ENCODE measurements at regions not wholly inside any gene's neighbourhood (a gene's known extent, or its start where the extent isn't known, plus 50 kb on each side); places are given as distances from the start of the nearest gene placed in this dataset.

DNA sequence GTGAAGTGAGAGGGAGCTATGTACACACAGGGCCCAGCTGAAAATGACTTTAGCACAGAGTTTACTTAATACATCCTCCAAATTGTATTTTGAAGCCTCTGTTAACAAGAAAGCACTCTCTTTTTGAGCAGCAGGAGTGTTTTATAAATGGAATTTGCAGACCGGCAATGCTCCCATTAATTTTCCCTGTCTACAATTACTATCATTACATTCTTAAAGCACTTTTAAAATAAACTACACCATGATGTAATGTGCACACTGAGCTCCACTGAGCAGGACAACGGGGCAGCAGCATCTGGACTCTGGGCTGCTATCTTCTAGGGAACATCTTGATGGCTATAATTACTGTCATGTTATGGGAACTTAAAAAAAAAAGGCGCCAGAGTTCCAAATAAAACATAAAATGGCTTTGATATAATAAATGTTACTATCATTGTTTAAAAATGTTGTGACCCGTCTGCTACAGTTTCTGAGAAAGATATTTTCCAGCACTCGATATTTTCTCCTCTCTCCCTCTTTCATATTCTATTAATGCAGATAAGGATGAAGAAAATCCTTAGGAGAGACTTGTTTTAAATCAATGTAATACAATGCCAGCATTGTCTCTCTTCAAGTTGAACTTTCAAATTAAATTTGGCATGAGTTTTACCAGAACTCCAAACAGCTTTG lies 150.9 kb downstream of the HLX start:
- TF ChIP-seq, protein P1, sequence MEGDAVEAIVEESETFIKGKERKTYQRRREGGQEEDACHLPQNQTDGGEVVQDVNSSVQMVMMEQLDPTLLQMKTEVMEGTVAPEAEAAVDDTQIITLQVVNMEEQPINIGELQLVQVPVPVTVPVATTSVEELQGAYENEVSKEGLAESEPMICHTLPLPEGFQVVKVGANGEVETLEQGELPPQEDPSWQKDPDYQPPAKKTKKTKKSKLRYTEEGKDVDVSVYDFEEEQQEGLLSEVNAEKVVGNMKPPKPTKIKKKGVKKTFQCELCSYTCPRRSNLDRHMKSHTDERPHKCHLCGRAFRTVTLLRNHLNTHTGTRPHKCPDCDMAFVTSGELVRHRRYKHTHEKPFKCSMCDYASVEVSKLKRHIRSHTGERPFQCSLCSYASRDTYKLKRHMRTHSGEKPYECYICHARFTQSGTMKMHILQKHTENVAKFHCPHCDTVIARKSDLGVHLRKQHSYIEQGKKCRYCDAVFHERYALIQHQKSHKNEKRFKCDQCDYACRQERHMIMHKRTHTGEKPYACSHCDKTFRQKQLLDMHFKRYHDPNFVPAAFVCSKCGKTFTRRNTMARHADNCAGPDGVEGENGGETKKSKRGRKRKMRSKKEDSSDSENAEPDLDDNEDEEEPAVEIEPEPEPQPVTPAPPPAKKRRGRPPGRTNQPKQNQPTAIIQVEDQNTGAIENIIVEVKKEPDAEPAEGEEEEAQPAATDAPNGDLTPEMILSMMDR (IDR thresholded peaks at IDR 0.05; ENCODE audit: insufficient read depth, low read length, missing control alignments) = no peak
- no peak overlapping the region for H3K4me3 ChIP-seq (ENCODE audit: low read depth, low read length)
- ChIA-PET POLR2A (no interaction called here), CTCF (no interaction called here)
- no peak for DNase-seq (ENCODE audit: low read depth, low spot score)

DNA sequence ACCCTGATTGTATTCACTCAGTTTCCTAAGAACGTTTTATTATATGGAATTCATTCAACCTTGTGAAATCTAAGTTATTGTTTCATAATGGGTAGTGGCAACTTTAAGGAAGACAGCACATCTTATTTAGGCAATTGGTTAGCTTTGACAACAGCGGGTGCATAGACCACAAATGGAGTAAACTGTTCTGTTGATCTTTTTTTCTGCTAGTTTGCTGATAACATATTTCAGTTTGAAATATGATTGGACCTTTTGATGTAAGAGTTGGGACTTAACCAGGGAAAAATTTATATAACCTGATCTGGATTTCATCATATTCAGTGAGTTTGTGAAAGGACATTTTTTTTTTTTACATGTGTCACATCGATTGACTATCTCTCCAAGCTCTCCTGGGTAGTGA lies 151.7 kb downstream of the HLX start:
- CTCF ChIA-PET = no interaction called here
- DNase-seq (ENCODE audit: low read depth, low spot score) = no peak
- no peak overlapping the region for H3K4me3 ChIP-seq (ENCODE audit: low read depth, low read length)
- POLR2A ChIA-PET = no interaction called here
- TF ChIP-seq, protein P1 (IDR thresholded peaks at IDR 0.05; ENCODE audit: insufficient read depth, low read length, missing control alignments) = no peak

DNA sequence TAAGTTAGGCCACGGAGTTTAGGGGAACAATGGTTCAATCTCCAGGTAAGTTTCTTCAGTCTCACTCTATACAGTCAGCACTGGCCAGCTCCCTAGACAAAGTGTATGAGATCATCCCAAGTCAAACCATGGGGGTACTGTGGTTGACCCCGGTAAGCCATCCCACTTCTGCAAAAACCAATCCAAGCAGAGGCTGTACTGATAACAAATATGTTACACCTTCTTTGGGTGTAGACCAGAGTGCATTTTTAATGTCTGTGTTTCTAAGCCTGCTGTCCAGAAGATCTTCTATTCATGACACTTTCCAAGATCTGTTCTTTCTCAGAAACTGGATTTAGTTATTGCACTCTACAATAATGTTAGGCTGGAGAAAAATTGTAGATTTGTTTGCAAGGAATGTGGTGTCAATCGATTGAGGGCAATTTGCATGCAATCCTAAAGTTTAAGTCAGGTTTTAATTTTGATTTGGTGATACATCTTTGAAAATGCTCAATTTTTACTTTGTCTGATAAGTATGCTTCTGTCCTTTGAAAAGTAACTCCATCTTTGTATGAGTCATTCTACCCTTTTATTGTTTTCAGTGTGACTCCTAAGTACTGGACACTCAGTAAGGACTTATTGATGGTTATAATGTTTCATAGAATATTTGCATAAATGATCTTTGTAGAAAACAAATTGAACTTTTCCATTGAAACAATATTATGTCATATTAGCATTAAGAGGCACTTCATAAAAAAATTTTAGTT lies 152.4 kb downstream of the HLX start:
- POLR2A ChIA-PET = no interaction called here
- TF ChIP-seq, protein P1 (IDR thresholded peaks at IDR 0.05; ENCODE audit: insufficient read depth, low read length, missing control alignments) = no peak
- H3K4me3 ChIP-seq (ENCODE audit: low read depth, low read length) = no peak overlapping the region

DNA sequence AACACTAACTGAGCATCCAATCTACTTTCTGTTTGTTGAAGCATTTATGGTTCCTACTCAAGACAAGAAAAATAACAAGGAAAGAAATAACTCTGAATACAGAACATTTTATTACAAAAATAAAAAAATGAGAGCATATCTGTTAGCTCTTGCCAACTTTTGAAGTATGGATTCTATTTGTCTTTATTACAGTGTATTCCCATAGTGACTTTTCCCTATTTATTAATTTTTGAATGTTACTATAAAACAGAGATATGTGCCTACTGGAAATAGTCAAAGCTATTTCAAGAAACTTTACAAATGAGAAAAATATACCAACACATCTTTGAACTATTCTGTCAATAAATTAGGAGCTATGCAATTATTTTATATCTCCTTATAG lies 153.0 kb downstream of the HLX start:
- ChIA-PET POLR2A (no interaction called here), CTCF (interaction anchor here (1.0 to 1.5 kb wide), 2 partner anchors 11 to 171 kb away, joined by 4 read pairs; no protein-coding TSS in a partner anchor)

More for the DNA sequence above, 152.4 kb downstream of the HLX start:
- CTCF ChIA-PET = interaction anchor here (1.0 kb wide), 1 partner anchor 172 kb away, joined by 4 read pairs; no protein-coding TSS in a partner anchor
- DNase-seq (ENCODE audit: low read depth, low spot score) = no peak

DNA sequence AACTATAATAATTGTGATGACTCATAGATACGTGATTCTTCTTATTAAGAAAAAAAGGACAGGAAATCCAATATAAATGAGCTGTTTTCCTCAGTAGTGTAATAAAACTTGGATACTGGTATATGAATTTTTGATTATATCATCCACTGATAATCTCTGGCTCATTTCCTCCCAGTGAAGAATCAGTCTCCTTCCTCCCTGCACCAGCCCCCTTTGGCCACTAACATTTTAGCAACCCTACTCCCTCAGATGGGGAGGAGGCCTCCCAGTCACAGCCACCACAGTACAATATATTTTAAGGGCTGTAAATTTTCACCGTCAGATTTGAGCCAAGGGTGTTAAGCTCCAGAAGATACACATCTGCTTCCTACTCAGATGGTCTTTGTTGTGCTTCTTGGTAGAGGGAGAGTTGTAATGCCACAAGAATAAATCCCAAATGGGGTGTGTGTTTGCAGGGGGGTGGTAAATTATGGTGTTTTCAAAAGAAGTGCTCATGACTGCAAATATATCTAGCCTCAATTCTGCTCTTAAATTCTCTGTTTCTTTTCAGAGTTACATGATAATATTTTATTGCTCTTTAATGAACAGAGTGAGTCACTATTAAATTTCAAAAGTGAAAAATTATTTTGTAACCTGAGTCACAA lies 153.5 kb downstream of the HLX start:
- no peak overlapping the region for H3K4me3 ChIP-seq (ENCODE audit: low read depth, low read length)
- ChIA-PET CTCF (interaction anchor here (1.0 to 1.5 kb wide), 2 partner anchors 12 to 171 kb away, joined by 4 read pairs; no protein-coding TSS in a partner anchor), POLR2A (no interaction called here)
- no peak for DNase-seq (ENCODE audit: low read depth, low spot score)
- TF ChIP-seq, protein P1 (IDR thresholded peaks at IDR 0.05; ENCODE audit: insufficient read depth, low read length, missing control alignments) = no peak

More for the DNA sequence above, 153.0 kb downstream of the HLX start:
- TF ChIP-seq, protein P1 (IDR thresholded peaks at IDR 0.05; ENCODE audit: insufficient read depth, low read length, missing control alignments) = no peak
- no peak overlapping the region for H3K4me3 ChIP-seq (ENCODE audit: low read depth, low read length)
- no peak for DNase-seq (ENCODE audit: low read depth, low spot score)

DNA sequence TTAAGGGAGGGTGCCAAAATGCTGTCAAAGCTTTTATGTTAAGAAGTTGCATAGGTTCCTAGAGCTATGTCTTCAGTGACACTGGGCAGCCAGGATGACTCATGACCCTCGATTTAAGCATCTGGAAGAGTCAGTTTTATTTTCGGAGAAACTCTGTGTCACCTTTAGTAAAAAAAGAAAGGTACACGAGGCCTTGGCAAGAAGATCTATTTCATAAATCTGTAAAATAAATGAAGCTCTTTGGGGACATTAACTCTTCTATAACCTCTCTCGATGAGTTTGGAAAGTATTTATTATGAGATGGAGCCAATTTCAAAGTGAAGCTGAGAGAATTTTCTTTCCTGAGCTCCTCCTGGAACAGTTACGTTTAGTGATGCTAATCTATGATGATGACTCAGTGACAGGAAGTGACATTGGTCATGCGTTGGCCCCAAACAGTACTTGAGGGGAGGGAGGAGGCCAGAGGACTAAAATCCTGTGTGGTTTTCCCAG lies 156.5 kb downstream of the HLX start:
- H3K4me3 ChIP-seq (ENCODE audit: low read depth, low read length) = no peak overlapping the region
- no peak for DNase-seq (ENCODE audit: low read depth, low spot score)
- ChIA-PET CTCF (no interaction called here), POLR2A (interaction anchor here (0.6 kb wide), 1 partner anchor 98 kb away, joined by 3 read pairs; no protein-coding TSS in a partner anchor)
- TF ChIP-seq, protein P1 (IDR thresholded peaks at IDR 0.05; ENCODE audit: insufficient read depth, low read length, missing control alignments) = no peak

Data from AG04449 (cell line).